Ramos (cell line): ENCODE measurements at regions not wholly inside any gene's neighbourhood (a gene's known extent, or its start where the extent isn't known, plus 50 kb on each side); places are given as distances from the start of the nearest gene placed in this dataset.
"Not testable (repeated sequence)": the region's sequence is repeated elsewhere in the genome, so short reads cannot be mapped to it uniquely, and the experiment has no call there.

Source experiments
- in situ Hi-C: fragments of 300-500 bp; cut with MboI; formaldehyde crosslinking; loops from one replicate; pipeline ENCODE4 v1.14.3; 2022; ENCODE audit warnings: low sequenced_read_pairs; ENCODE audit not compliant: unreplicated experiment

DNA sequence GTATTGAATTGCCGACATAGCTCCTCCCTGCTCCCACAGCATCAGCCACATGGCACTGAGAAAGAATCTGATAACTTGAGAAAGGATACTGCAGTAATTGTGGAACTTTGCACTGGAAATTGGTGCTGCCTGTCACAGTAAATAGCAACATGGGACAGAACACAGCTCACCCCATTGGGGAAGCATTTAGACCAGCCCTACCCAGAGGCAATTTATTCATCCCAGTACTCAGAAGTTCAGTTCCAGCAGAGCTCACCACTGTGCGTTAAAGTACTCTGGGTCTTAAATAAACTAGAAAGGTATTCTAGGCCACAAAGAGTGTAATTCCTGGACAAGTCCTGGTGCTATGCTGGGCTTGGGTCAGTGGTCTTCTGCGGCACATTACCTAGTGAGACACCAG, 347.1 kb downstream of the PYDC2 start:
- in situ Hi-C loops: no loop called here

DNA sequence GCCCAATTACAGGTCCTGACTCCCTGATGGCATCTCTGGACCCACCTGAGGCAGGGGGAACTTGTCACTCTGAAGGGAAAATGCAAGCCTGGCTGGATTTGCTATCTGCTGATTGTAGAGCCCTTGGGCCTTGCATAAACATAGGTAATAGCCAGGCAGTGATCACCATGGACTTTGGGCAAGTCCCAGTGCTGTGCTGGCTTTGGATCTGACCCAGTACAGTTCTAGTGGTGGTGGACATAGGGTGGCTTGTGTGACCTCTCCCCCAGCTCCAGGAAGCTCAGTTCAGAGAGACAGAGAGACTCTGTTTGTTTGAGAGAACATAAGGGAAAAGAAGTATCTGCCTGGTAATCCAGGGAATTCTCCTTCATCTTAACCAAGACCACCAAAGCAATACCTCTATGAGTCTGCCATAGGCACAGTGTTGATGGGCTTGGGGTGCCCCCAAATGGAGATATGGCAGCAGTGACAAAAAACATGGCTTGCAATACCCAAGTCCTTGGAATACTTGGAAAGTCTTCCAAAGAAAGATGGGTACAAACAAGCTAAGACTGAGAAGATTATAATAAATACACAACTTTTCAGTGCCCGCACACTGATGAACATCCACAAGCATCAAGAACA, 348.5 kb downstream of the PYDC2 start:
- in situ Hi-C loops: no loop called here

DNA sequence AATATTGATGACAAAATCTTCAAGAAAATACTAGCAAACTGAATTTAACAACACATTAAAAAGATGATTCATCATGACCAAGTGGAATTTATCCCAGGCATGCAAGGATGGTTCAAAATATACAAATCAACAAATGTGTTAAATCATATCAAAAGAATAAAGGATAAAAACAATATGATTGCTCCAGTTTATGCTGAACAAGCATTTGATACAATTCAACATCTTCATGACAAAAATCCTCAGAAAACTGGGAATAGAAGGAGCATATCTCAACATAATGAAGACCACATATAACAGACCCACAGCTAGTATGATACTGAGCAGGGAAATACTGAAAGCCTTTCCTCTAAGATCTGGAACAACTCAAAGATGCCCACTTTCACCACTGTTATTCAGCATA, 352.3 kb downstream of the PYDC2 start:
- in situ Hi-C loops: no loop called here

GRCh38 chr3:191848818-191849217, 387.9 kb downstream of the PYDC2 start:
- in situ Hi-C loops: no loop called here

- in situ Hi-C loops: no loop called here
Observed at GRCh38 chr3:191859531-191859930, 398.6 kb downstream of the PYDC2 start.

GRCh38 chr3:191869738-191870415, 408.9 kb downstream of the PYDC2 start:
- in situ Hi-C loops: no loop called here

DNA sequence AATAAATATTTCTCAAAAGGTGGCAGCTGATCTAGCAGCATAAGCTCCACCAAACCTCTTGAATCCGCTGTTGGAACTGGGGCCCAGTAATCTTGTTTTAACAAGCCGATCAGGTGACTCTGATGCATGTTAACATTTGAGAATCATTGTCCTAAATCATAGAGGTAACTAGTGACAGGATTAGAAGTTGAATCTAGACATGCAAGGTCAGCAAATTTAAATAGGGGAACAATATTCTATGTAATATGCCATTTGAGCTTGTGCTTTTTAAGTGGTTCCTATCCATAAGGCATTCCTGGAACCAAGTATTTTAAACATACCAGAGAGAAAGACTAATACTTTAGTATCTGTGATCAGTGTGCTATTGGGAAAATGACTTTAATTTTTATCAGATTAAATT, 412.8 kb downstream of the PYDC2 start:
- in situ Hi-C loops: no loop called here

- in situ Hi-C loops: no loop called here
Observed at GRCh38 chr3:191882289-191882688, 421.3 kb downstream of the PYDC2 start.

DNA sequence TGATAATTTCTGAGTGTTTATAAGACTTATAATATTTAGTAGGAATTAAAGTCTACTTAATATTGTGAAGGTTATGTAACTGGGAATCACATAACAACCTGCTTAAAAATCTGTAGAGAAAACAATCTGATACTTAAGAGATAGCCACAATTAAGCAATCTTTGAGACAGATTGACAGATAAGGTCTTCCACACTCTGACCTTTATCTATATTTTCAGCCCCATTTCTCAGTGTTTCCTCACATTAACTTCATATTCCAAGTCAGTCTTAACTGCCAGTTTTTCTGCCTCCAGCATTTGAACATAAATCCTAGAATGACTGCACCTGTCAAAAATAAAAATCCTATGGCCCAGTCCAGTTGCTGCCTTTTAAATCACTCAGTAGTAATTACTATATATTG, 423.2 kb downstream of the PYDC2 start:
- in situ Hi-C loops: no loop called here

DNA sequence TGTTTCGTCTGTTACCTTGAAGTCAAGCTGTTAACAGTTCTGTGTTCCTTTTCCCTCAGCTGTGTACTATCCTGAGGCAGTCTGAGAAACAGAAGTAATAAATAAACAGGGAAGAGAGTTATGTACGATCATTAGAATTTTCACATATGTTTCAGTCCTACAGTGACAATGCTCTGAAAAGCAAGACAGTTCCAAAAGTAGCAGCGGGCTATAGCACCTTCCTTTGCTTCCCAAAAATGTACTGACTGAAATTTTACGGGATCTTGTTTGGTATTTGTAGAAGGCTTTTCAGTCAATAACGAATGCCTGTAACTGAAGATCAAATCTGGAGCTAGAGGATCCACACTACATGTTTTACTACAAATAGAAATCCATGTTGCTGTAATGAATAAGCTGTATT, 428.1 kb downstream of the PYDC2 start:
- in situ Hi-C loops: no loop called here

- in situ Hi-C loops: no loop called here
Observed at GRCh38 chr3:191889756-191890155, 428.8 kb downstream of the PYDC2 start.

DNA sequence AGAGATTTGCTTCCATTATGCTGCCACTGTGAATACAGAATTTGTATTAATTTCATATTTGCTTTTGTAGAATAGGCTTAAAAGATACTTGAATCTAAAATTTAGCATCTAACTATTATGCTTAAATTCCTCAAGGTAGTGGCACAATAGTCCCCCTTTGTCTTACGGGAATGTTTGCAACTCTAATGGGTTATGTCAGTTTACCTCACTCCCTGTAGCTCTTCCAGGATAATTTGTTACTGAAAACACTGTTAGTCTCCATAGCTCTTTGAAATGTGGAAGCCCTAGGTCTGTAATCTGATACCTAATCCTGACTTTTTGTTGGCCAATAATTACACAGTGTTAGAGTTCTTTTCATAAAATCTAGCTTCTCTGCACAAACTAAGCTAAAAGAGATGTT, 433.4 kb downstream of the PYDC2 start:
- in situ Hi-C loops: no loop called here

DNA sequence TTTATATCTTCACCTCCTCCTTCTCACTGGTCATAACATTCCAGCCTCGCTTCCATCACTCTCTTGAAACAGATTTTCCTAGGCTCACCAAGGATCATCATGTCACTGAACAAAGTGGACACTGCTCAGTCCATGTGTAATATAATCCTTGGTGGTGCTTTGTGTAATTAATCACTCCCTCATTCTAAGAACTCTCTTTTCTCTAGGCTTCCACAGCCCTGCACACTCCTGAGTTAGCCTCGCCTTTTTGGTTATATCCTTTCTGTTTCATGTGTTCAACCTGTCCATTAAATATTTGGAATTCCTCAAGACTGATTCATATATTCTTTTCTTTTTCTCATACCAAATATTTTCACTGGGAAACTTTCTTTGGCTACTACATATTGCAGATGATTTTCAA, 440.8 kb downstream of the PYDC2 start:
- in situ Hi-C loops: no loop called here

DNA sequence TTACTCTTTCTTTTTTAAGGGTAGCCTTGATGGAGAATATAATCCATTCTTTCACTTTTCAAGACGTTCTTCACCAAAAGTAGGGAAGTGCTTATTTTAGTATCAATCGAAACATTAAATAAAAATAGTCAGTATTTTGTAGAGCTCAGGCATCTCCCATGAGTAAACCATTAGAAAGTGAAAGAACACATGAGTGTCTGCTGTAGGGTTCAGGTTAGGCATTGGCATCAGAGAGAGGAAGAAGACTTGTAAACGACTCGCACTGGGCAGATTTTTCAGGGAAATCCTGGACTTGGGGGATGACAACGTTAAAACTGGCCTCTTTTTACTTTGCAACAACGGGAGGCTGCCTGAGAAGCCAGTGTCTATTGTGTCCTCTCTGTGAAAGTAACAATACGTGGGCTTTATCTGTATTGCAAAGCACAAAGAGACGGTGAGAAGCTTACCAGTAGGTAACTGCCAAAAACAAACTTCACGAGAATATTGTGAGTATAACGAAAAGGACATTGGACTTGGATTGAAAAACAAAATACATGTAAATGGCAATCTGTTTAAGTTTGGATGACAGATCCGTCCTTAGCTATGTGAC, 451.7 kb downstream of the PYDC2 start:
- in situ Hi-C loops: no loop called here

DNA sequence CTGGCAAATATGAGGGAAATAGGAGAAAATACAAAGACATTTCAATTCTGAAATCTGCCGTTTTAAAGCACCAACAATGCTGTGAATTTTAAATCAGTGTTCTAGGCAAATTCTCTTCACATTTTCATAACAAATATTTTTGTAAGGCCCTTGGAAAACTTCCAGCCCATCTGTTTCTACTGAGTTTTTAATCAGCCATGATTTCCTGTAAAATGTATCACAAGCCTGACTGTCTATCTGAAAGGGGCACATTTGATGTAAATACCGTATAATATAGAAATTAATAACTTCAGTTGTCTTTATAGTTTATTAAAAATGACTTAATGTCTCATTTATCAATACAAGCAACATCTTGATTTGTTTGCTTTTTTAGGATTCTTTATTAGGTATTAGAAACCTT, 454.7 kb downstream of the PYDC2 start:
- in situ Hi-C loops: no loop called here

DNA sequence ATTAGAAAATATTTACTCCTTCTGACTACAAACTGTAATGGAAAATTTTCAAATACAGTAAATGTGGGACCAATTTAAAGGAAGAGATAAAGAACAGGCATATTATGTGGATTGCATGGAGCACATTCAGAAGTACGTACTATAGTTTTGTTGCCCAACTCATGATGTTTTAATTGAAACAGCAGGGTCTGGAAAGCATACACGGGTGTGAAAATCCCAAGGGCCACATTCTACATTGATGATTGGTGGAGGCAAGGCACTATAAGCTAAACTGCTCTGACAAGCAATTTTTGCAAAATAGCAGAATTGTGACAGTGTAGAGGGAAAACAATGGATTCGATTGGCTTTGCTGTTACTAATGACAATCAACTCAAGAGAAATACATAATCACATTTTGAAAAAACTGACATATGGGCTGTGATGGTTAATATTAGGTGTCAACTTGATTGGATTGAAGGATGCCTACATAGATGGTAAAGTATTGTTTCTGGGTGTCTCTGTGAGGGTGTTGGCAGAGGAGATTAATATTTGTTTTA, 458.6 kb downstream of the PYDC2 start:
- in situ Hi-C loops: no loop called here

DNA sequence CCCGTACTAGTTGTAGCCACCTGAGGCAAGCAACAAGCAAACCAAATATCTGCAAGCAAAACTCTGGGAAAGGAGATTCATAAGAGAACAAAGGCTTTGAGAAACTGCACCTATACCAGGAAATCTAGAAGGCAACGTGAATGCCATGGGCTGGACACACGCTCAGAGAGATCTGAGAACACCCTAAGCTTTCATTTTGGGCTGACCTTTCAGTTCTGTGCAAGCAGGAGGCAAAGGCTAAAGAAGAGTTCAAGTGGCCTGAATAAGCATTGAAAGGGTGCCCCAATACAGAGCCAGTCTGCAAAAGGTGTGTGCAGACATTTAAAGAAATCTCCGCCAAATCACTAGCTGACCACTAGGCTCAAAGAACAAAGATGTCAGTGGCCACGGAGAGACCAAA, 461.6 kb downstream of the PYDC2 start:
- in situ Hi-C loops: no loop called here

DNA sequence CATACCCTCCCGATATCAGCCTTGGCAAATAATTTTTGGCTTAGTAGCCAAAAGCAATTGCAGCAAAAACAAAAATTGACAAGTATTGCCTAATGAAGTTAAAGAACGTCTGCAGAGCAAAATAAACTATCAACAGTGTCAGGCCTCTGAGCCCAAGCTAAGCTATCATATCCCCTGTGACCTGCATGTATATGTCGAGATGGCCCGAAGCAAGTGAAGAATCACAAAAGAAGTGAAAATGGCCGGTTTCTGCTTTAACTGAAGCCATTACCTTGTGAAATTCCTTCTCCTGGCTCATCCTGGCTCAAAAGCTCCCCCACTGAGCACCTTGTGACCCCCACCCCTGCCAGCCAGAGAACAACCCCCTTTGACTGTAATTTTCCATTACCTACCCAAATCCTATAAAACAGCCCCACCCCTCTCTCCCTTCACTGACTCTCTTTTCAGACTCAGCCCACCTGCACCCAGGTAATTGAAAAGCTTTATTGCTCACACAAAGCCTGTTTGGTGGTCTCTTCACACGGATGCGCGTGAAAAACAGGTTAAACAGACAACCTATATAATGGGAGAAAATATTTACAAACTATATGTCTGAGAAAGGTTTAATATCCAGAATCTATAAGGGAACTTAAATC, 466.3 kb downstream of the PYDC2 start:
- in situ Hi-C loops: not testable (repeated sequence)

DNA sequence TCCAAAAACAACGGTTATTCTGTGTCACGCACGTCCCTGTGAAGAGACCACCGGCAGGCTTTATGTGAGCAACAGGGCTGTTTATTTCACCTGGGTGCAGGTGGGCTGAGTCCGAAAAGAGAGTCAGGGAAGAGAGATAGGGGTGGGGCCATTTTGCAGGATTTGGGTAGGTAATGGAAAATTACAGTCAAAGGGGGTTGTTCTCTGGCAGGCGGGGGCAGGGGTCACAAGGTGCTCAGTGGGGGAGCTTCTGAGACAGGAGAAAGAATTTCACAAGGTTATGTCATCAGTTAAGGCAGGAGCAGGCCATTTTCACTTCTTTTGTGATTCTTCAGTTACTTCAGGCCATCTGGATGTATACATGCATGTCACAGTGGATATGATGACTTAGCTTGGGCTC, 467.0 kb downstream of the PYDC2 start:
- in situ Hi-C loops: not testable (repeated sequence)

- in situ Hi-C loops: no loop called here
Observed at GRCh38 chr3:191944835-191945234, 483.9 kb downstream of the PYDC2 start.

GRCh38 chr3:191952186-191952585, 491.2 kb downstream of the PYDC2 start:
- in situ Hi-C loops: no loop called here
